Amniotic stem cell (primary cell): ENCODE measurements at regions not wholly inside any gene's neighbourhood (a gene's known extent, or its start where the extent isn't known, plus 50 kb on each side); places are given as distances from the start of the nearest gene placed in this dataset.

ENCODE experiments used
- DNase-seq: peaks from one replicate; lab custom pipeline; 2025; lab: John Stamatoyannopoulos, UW

DNA sequence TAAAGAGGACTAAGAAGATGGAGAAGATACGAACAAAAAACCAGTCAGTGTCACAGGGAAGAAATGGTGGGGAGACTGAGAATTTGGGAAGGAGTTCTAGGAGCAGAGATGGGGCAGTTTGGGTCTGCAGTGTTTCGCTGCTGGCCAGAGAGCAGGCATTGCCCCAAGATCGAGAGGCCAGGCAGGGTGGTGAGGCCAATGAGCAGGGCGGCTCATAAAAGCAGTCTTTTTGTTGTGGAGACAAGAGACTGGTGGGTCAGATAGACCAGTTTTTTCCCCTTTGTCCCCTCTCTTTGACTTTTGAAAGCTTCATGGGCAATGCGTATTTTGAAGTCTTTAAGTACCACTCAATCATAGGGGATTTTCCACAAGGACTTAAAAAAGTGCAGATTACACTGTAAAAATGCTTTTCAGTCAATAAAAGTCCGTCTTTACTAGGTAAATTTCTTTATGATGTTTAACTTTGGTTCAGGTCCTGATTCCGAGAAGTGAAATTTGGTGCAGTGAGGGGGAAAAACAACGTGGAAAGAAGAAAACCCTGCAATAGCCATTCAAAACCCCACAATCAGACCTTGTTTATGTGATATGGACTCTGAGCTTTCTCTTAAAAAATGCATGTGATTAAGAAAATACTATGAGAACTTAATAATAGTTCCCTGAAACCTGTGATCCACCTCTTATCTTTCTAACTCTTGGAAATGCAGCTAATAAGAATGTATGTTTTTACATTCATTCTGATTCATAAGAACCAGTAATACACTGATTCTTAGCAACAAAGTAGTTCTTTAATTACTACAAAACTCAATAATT is 338.9 kb downstream of the KLF5 start:
- no peak for DNase-seq

- no peak for DNase-seq
These were observed 335.3 kb downstream of the KLF5 start for GRCh38 chr13:73394066-73394465.

DNA sequence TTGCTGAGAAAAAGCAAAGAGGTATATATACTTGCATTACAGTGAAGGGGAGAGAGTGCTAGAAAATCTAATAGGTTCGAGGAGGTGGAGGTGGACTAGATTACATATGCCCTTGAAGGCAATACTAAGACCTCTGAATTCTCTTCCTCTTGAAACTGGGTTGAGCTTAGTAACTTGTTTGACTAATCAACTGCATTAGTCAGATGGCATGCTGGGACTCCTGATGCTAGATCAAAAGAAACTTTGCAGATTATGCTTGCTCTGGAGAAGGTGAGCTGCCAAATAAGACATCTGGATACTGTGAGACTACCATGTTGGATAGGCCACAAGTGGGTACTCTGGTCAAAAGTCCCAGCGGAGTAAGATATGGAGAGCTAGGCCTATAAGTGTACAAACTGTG is 331.3 kb downstream of the KLF5 start:
- no peak for DNase-seq

DNA sequence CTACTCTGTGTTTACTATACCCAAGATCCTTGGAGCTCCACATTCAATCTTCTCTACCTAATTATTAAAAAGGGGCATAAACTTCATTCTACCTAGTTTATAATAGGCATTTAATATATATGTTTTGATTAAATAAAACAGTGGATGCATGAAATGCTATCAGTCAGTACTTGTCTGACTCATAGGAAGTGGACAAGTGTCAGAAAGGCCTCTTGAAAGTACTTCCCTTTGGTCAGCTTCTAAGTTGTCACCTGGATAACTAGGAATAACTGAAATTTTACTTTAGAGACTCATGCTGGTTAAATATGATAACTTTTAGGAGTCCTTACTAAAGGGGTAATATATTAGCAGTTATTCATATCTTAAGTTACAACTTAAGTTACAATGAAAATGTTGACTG is 329.8 kb downstream of the KLF5 start:
- DNase-seq, result no peak

DNA sequence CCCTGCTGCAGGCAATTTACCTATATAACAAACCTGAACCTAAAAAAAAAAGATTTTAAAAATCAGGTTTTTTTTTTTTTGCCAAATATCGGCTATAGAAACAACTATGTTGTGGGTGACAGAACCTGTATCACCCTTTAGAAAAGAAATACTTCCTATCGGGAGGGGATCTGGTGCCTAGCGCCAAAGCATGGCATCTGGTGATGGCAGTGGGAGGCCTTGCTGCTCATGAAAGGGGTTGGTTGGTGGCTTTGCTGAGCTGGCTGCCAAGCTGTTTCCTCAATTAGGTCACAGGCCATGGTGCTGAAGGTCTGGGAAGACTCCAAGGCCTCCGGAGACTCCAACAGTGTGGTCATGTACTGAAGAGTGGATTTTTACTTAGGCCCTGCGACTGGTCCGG is 328.5 kb downstream of the KLF5 start:
- no peak for DNase-seq

- no peak for DNase-seq
These were observed 327.0 kb downstream of the KLF5 start for GRCh38 chr13:73385848-73386247.

DNA sequence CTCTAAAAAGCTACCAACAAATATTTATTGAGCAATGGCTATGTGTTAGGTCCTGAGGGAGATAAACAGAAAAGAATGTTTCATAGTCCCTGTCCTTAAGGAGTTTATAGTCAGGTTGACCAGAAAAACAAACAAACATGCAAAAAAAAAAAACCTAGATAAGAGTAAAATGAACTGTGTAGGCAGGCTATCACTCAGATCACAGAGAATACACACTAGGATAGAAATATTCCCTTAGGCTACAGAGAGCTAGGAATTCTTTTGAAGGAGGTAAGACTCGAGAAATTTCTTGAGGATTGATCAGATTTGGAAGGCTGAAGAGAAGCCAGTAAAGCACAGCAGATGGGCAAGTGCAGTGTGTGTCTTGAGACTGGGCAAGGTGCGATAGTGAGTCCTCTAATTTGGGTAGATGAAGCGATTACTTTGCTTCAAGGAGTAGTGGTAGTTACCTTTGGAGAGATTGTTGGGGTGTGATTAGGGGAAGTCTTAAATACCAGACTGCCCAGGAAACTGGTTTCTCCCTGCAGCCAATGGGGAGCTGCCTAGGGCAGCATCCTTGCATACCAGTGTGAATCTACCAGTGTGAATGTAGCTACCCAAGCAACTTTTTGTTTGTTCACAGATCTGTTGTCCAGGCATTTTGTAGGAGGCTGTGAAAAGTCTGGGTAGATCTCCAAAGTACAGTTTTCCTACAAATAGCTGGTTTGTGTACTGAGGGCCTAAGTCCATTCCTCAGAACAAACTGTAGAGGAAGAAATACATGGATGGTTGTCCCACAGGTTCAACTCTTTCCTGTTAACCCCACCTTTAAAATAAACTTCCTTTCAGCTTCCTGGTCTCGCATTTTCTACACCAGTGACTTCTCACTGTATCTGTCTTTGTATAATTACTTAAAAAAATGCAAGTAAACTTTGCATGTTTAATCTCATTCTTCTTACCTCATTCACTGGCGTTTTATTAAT is 314.1 kb downstream of the KLF5 start:
- no peak for DNase-seq

DNA sequence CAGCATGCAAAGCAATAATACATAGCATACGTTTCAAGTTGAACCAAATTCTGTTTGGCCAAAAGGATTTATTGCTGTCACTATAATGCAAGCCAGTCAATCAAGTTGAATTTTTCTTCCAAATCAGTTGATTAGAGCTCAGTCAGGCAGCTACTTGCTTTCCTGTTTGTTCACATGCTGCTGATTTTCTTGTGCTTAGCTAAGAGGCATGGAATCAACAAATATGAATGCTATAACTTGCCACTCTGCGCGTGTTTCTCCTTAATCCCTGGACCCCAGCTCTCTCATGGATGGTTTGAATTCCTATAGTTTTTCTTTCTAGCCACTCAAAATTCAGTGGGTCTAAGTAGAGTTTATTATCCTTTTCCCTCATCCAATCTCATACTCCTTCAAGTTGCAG is 311.3 kb downstream of the KLF5 start:
- DNase-seq, result no peak

DNA sequence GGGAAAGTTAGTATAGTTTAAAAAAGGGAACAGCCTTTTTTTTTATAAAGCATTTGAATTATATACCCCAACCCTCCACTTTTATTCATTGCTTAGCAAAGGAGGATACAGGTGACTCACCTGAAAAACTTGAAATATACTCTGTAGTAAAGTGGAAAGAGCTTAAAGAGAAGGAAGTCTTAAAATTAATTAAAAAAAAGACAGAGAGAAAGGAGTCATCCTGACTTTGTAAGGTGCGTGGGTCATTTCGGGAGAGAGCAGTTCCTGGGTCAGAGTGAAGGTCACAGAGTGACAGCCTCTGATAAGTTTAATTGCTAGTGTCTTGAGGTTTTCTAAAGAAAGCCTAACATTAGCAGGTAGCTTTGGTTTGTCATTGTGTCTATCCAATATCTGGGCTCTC is 310.3 kb downstream of the KLF5 start:
- no peak for DNase-seq

- no peak for DNase-seq
These were observed 309.8 kb downstream of the KLF5 start for GRCh38 chr13:73368608-73369007.

GRCh38 chr13:73367886-73368285 is 309.1 kb downstream of the KLF5 start:
- no peak for DNase-seq

- no peak for DNase-seq
These were observed 307.4 kb downstream of the KLF5 start for GRCh38 chr13:73366241-73366640.

DNA sequence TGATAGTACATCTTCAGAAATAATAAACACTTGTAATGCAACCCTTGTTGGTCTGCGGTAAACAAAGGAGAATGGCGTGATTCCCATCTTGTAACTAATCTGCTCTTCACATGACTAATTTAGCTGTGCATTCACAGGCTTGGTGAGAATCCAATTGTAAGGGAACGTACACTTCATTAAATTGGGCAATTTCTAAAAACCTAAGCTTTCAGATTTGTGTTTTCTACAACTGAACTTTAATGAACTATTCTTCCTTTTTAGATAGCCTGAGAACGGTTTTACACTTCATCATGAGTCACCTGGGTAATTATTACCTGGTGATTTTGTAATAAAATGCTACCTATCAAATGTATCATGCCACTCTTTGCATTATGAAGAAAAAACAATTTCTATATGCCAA is 306.9 kb downstream of the KLF5 start:
- DNase-seq, result no peak

DNA sequence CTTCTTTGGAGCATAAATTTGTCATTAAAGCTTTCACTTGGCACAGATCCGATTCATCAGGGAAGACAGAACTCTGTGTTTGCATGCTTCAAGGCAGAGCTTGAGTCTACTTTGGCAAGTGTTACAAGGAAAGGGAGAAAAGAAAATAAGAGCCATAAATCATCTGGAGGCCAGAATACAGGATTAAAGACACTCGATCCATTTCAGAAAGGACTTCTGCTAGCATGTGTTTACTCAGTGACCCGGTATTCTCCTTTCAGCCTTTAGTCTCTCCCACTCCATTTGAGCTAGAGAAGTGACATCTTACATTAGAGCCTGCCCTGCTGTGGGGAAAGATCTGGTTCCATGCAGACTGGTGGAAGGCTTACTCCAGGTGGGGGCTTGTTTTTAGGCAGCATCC is 306.4 kb downstream of the KLF5 start:
- DNase-seq, result no peak

DNA sequence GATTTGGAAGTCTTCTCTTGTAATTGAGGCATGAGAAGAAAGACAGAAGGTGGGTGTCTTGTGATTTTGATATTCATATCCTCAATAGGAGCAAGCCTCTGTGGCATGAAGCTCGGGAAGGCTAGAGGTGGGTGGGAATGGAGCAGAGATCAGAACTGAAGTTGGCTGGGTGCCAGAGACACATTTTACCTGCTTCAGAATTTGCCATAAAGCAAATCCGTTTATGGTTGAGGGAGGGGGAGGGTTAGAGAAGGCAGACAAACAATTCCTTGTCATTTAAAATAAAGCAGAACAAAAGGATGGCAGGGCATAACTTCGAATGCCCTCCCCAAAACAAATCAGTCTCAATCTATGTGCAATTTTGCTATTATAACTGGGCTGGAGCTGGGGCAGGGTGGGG is 305.9 kb downstream of the KLF5 start:
- DNase-seq, result no peak

GRCh38 chr13:73358606-73359095 is 299.8 kb downstream of the KLF5 start:
- no peak for DNase-seq

DNA sequence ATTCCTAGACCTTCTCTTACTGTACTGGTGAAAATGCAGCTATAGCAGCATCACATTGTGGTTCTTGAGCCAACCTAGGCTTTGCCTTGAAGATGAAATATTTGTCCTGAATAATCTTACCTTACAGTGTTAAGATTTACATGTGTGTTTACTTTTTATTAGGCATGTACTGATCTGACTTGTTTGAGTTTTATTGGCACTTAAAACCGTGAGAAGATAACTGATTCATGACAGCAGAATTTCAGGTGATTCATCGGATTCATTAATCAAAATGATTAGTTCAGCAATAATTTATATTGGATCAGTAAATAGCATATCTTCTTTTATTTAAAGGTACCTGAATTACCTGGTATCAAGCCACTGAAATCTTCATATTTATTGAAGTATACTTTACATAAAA is 296.3 kb downstream of the KLF5 start:
- DNase-seq, result no peak

- no peak for DNase-seq
These were observed 292.9 kb downstream of the KLF5 start for GRCh38 chr13:73351730-73352129.

- DNase-seq, result no peak
These were observed 282.9 kb downstream of the KLF5 start for GRCh38 chr13:73341748-73342147.

- DNase-seq, result no peak
These were observed 281.3 kb downstream of the KLF5 start for GRCh38 chr13:73340069-73340468.

DNA sequence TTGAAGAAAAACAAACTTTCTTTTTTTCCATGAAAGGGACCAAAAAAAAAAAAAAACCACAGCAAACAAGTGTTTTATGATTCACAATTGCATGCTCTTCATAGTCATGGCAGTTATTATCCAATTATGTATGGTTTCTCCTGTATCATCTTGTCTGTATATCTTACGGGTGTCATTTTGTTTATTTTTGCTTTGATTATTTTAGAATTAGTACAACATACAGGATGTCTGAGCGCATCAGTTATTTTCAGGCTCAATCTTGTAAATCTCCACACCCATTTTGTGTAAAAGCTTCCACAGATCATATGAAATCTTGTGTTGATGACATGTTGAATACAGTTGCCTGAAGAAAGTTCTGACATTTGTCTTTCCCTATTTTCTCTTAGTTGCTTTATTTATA is 280.3 kb downstream of the KLF5 start:
- no peak for DNase-seq

- no peak for DNase-seq
These were observed 279.6 kb downstream of the KLF5 start for GRCh38 chr13:73338389-73338788.

GRCh38 chr13:73337532-73337931 is 278.7 kb downstream of the KLF5 start:
- DNase-seq, result no peak
